Fibroblast of skin of scalp (primary cell): ENCODE measurements at regions not wholly inside any gene's neighbourhood (a gene's known extent, or its start where the extent isn't known, plus 50 kb on each side); places are given as distances from the start of the nearest gene placed in this dataset.
"Not testable (repeated sequence)": the region's sequence is repeated elsewhere in the genome, so short reads cannot be mapped to it uniquely, and the experiment has no call there.

Experiments
- DNase-seq: peaks from one replicate; pipeline ENCODE4 v3.0.0-alpha.2; 2013

DNA sequence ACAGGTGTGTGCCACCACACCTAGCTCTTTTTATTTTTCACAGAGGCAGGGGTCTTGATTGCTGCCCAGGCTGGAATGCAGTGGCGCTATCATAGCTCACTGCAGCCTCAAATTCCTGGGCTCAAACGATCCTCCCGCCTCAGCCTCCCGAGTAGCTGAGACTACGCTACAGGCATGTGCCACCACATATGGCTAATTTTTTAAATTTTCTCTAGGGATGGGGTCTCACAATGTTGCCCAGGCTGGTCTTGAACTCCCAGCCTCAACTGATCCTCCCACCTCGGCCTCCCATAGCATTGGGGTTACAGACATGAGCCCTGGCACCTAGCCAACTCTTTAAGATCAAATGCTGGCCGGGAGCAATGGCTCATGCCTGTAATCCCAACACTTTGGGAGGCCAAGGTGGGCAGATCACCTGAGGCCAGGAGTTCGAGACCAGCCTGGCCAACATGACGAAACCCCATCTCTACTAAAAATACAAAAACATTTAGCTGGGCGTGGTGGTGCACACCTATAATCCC is 50.6 kb upstream of the MYL10 start:
- not testable (repeated sequence) for DNase-seq

DNA sequence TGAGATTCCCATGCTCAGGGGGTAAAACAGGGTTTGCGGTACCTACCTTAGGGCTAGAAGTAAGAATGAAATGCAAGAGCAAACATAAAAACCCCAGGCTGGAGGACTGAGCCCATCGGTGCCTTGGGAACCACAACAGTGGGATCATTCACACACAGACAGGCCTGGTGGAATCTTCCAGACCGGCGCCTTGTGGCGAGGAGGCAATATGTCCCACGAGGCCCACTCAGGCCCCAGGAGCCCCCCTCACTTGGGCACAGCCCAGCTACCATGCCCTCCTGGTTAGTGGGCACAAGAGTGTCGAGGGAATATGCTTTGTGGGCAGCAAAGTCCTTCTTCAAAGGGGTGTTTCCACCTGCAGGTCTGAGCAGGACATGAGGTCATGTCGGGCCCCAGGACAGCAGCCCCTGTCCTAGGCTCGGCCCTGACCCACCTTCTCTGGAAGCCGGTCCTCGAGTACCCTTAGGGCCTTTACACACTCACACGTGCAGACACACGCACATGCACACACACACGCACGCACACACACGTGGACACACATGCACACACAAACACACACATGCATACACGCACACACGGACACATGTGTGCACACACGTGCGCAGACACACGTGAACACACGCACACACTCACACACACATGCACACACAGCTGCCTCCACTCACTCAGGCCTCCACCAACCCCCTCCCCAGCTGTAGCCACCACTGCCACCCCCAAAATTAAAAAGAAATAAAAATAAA is 51.5 kb upstream of the MYL10 start:
- no peak for DNase-seq

DNA sequence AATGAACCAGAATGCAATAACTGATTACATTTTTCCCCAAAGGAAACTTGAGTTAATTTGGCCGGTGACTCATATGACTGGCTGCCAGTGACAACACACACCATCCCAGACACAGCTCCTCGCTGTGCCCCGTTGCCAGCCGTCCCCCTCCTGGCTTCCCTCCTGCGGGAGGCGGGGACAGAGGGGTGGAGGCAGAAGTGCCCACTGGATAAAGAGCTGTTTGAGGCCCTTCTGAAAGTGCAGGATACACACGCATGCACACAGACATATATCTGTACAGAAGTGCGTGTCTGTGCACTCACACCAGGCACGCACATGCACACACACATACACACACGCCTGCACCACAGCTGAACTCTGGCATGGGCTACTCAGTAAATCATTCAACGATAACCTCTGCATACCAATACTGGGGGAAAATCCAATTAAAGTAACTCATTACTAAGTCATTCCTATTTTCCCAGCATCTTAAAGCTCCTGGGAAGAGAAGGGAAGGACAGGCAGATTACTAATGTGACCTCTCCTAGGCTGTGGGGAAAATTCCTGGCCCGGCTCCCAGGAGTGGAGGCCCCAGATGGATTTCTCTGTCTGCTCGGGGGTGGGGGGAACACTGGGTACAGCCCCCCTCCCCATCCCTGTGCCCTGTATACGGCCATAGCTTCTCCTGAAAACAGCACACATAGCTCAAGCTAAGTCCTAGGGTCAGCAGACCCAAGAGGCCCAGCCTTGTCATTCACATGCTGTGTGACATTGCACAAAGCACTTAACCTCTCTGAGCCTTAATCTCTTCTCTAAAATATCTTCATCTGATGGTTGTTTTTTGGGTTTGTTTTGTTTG is 52.3 kb upstream of the MYL10 start:
- peak; percentile 91 for DNase-seq

DNA sequence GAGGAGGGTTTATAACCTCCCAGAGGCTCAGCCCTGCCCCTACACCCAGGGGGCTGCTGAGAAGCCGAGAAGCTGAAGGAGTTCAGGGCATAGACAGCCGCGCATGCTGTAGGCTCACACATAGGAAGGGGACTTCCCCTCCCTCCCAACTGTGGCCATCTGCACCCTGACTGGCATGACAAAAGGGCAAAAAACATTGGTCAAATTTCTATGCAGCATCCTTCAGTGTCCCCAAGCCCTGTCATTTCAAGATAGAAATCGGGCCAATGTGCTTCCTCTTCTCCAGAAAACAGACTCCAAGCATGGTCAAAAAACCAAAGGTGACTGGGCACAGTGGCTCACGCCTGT is 55.9 kb upstream of the MYL10 start:
- DNase-seq = no peak

DNA sequence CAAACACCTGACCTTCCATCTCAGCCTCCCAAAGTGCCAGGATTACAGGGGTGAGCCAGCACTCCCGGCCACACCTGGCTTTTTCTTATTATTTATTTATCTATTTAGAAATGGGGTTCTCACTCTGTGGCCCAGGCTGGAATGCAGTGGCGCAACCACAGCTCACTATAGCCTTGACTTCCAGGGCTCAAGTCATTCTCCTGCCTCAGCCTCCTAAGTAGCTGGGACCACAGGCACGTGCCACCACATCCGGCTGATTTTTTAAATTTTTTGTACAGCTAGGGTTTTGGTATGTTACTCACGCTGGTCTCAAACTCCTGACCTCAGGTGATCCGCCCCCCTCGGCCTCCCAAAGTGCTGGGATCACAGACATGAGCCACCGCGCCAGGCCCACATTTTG is 56.9 kb upstream of the MYL10 start:
- no peak for DNase-seq

DNA sequence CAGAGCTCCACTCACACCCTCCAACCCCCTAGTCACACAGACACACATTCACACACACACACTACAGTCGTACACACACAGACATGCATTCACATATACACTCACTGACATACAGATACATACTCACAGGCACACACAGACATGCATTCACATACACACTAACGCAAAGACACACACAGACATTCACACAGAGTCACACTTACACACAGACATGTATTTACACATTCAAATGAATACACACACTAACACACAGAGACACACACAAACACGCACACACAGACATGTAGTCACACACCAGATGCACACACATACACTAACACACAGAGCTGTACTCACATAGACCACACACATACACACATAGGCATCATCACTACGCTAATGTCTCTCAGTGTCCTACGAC is 58.0 kb upstream of the MYL10 start:
- DNase-seq = no peak

DNA sequence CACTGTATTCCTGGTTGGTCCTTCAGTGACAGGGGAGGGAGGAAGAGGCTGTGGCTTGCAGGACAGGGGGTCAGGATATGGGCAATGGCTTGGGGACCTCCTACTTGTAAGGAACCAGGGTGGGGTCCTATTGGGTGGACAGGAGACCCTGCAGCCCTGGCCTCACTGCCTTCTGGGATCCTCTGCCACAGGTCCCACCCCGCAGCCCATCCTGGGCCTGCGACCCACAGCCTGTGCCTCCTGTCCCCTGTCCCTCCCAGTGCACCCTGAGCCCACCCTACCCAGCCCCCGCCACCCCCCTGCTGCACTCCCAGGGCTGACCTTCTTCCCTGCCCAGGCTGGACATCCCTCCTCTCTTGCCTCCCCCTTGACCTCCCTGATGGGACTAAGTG is 58.7 kb upstream of the MYL10 start:
- no peak for DNase-seq

DNA sequence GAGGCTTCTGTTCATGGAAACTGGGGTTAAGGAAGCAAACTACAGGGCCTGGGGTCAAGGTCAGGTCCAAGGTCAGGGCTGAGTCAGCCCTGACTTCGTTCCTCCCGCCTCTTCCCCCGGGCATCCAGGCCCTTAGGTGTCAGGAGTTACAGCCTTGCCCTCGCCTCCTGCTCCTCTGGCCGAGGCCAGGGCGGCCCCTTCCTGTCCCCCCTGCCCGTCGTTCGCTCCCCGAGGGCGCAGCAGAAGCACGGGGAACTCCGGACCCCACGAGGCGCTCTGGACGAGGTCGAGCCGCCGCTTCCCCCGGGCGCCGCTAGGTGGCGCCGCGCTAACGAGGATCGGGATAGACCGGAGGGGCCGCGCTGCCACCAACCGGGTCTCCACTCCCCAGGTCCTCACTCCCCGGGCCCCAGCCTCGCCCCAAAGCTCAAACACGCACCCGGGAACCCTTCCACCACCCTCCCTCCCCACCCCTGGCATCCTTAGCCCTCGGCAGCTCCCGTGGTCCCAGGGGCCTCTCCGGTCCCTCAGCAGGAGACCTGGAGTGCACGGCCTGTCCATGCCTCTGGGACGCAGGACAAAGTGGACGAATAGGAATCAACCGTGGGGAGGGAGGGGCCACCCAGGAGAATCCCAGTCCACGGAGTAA is 59.2 kb upstream of the MYL10 start:
- peak; percentile 56 for DNase-seq

DNA sequence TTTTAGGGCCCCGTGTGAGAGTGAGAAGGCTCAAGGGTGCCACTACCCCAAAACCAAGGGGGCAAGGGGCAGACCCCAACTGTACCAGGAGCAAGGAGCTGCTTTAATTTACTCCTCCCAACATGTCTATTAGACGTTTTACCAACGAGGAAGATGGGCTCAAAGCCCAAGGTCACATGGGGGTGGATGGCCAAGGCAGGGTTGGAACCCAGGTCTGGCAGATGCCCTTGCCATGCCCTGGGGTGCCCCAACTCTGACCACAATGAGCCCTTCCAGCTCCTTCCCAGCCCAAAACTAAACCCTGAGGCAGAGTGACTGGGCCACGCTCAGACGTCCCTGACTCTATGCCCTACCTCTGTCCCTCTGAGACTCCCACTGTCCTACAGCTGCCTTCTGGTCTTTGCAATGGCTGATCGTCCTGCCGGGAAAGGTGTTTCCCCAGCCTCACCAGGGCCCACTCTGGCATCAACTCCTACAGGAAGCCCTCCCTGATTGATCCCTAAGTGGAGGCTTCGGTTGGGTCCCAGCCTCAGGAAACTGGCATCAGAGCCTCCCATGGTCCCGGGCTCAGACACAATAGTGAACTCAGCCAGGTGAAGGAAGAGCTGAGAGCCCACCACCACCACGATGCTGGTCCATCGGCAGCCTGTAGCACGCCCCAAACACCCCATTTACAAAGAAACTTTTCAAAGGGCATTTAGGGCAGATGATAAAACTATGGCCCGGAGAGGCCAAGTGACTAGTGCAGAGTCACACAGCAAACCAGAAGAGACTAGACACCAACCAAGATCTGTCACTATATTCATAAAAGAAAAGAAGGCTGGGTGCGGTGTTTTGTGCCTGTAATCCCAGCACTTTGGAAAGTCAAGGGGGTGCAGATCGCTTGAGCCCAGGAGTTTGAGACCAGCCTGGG is 60.2 kb upstream of the MYL10 start:
- DNase-seq = no peak

DNA sequence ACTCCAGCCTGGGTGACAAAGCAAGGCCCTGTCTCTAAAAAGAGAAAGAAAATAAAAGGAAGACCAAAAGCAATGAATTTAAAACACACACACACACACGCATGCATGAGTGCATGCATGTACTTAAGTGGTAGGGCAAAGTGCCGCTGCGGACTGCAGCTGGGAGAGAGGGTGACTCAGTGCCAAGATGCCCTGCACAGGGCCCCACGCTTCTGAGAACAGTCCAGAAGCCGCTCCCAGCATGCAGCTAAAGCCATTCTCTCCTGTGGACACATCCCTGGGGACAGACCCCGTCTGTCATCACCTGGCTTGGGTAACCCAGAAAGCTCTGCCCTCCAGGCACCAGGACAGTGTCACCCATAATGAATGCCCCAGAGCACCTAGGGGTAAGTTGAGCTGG is 61.0 kb upstream of the MYL10 start:
- DNase-seq = no peak

DNA sequence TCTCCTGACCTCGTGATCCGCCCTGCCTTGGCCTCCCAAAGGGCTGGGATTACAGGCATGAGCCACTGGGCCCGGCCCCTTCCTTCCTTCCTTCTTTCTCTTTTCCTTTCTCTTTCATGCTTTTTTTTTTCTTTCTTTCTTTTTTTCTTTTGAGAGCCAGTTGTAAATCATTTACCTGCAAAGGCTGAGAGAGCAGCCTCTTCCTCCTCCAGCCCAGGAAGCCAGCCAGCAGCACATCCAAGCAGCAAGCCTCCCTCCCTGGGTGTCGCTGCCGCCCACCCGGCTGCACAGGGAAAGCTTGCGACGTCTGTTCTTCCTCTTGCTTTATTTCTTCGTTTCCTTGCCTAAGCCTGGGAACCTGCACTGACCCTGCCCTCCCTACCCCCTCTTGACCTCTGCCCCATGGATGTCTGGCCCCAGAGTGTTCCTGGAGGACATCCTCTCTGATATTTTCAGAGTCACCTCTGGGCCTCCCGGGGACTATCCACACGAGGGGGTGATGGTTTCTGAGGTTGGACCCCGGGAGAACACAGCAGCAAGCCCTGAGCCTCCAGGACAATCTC is 62.8 kb upstream of the MYL10 start:
- DNase-seq = no peak

DNA sequence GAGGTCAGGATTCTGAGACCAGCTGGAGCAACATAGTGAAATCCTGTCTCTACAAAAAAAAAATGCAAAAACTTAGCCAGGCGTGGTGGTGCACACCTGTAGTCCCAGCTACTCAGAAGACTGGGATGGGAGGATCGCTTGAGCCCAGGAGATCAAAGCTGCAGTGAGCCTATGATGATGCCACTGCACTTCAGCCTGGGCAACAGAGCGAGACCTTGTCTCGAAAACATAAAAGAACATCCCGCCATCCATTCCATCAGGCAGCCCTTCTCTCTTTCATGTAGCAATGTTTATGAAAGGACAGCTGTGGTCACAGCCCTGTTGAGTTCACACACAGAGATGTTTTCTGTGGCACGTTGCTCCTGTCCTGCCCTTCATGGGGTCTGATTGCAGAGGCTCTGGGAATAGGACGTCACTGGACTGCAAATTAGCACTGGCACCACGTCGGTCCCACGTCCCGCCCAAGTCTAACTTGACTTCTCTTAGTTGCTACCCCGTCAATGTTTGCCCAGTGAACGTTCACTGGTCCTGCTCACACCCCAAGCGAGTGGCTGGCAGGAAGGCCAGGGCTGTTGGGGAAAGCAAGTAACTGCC is 64.5 kb upstream of the MYL10 start:
- no peak for DNase-seq

DNA sequence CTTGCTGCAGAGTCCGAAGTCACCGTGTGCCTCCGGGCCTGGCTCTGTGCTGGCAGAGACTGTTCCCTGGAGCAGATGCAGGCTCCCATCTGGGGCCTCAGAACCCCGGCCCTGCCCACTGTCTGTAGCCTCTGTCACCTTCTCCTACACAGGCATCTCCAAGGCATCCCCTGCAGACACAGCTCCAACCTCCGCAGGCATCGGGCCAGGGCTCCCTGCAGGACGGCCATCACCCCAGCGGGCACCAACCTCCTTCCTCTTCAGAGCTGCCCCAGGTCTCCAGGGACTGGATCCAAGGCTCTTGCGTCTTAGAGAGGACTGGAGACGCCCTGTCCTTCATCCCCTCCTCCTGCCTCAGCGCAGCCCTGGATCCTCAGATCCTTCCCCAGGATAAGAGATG is 69.9 kb upstream of the MYL10 start:
- DNase-seq = no peak

DNA sequence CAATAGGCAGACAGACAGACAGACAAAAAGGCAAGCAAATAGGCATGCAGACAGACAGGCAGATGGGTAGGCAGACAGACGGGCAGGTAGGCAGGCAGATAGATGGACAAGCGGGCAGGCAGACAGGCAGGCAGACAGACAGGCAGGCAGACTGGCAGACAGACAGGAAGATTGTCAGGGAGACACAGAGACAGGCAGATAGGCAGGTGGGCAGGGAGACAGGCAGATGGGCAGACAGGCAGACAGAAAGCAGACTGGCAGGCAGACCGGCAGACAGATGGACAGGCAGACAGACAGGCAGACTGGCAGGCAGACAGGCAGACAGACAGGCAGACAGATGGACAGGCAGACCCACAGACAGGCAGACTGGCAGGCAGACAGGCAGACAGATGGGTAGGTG is 70.3 kb upstream of the MYL10 start:
- DNase-seq = no peak

DNA sequence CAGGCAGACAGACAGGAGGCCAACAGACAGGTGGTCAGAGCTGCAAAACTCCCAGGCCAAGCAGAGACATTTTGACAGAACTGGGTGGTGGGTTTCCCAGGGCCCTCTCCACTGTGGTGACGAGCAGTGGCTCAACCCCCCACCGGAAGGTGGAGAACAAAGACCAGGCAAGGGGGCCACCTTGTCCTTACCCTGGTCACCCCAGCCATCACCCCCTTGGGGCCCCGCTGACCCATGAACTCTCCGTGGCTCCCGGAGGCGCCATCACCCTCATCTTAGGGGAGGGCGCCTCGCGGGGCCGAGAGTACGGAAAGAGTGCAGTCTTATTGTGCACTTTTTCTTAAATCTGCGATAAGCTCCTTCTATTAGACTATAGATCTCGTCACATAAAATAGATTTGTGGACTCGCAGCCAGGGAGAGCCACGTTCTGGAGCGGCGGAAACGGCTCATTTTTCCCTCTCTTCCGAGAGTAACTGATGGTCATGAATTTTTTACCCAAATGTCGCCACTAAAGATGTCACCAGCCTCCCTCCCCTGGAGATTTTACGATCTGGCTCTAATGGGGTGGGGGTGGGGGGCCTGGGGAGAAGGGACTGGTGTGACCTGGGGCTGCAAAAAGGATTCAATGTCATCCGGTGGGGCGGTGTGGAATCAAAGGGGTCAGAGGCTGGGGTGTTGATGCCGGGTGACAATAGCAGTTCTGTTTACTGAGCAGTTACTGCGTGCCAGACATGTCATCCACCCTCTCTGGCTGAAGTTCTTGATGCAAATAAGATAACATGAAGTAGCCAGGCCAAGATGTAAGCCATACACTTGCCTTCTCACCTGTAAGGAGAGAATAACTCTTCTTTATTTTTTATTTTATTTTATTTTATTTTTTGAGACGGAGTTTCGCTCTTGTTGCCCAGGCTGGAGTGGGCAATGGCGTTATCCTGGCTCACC is 71.1 kb upstream of the MYL10 start:
- DNase-seq = no peak

DNA sequence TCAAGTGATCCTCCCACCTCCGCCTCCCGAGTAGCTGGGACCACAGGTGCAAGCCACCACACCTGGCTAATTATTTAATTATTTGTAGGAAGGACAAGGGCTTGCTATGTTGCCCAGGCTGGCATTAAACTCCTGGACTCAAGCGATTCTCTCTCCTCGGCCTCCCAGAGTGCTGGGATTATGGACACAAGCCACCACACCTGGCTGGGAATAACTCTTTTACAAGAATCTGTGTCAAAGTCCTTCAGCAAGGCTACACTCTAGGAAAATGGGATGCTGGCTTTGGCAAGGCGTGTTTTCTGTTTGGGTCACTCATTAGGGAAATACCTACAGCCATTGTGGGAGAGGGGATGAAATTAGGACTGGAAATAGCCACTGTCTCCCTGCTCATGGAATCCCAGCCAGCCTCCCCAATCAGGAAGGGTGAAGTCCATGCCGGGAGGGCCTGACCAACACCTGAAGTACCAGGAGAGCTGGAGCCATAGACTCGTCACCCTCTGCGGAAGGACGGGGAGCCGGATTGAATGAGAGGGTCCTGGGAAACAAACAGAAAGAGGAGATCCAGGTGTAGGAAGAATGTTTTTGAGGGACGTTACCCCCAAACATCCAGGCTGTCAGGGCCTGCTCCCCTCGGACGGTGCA is 72.2 kb upstream of the MYL10 start:
- no peak for DNase-seq

DNA sequence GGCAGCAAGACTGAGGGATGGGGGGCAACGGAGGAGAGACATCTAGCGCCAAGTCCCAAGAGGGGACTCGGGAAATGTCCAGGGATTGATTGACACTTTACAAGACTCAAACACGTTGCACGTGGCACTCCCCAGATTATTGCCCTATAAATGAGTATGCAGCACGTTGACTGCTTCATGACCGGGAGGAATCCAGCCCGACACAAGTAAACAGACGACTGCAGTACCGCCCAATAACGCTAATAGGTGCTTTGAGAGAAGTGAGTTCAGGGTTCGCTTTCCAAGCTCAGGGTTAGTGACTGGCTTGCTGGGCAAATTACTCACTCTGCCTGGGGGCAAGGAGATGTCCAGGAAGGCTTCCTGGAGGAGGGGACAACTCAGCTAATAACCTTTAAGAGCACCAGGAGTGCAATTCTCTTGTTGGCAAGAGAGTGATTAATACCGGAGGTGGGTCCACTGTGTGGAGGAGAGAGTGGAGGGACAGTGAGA is 73.3 kb upstream of the MYL10 start:
- DNase-seq = no peak

DNA sequence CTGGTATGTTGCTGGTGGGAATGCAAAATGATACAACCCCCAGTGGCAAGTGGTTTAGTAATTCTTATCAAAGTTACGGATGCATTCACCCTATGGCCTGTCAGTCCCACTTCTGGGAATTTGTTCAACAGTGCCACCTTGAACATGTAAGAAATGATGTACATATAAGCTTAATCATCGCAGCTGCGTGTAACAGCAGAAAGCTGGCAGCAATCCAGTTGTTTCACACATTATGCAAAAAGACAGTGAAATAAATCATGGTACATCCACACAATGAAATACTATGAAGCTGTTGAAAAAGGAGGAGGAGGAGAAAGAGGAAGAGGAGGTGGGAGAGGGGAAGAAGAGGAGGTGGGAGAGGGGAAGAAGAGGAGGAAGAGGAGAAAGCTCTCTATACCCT is 76.2 kb upstream of the MYL10 start:
- no peak for DNase-seq

DNA sequence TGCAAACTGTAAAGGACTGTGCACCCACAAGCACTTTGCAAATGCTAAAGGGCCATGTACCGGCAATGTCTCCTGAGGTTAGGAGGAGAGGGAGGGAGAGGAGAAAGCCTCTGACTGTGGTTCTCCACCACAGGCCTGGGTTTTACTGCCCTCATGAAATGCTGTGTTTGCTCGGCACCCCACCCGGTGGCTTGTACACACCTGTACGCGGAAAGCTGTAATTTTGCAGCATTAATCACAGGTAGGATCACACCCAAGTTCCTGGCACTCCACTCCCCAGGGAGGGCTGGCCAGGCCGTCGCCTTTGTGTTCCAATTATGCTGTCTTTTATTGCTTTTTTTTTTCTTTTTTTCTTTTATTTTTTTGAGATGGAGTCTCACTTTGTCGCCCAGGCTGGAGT is 78.5 kb upstream of the MYL10 start:
- no peak for DNase-seq

DNA sequence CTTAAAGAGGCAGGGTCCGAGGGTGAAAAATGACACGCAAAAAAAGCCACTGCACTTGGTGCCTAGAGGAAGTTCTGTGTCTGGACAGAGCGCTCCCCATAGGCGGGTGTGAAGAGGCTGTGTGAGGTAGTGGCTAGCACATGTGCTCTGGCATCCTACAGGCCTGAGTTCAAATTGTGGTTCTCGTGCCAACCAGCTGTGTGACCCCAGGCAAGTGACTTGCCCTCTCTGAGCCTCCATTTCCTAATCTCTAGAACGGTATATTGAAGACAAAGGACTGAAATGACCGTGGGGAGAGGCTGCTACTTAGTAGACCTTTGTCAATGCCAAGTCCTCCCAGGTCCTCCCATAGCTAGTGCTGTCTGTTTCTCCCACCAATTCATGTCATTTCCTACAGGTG is 79.1 kb upstream of the MYL10 start:
- no peak for DNase-seq
